GM13976 (cell line): ENCODE measurements at regions not wholly inside any gene's neighbourhood (a gene's known extent, or its start where the extent isn't known, plus 50 kb on each side); places are given as distances from the start of the nearest gene placed in this dataset.

ENCODE experiments used
- DNase-seq: peaks from one replicate; pipeline ENCODE4 v3.0.0; 2012; ENCODE audit warnings: low spot score
- in situ Hi-C: fragments of 300-500 bp; cut with MboI; formaldehyde crosslinking; loops from one replicate; pipeline ENCODE4 v1.12.0; 2022; ENCODE audit warnings: low sequenced_read_pairs, mixed read lengths, inconsistent platforms; ENCODE audit not compliant: unreplicated experiment
- TF ChIP-seq, protein P1 (sequence below): IDR thresholded peaks from 2 replicates; pipeline ENCODE4 v1.5.1; 2012; ENCODE audit warnings: borderline replicate concordance, mild to moderate bottlenecking; ENCODE audit not compliant: insufficient read depth; ENCODE audit errors: extremely low read depth, missing control alignments, control extremely low read depth

DNA sequence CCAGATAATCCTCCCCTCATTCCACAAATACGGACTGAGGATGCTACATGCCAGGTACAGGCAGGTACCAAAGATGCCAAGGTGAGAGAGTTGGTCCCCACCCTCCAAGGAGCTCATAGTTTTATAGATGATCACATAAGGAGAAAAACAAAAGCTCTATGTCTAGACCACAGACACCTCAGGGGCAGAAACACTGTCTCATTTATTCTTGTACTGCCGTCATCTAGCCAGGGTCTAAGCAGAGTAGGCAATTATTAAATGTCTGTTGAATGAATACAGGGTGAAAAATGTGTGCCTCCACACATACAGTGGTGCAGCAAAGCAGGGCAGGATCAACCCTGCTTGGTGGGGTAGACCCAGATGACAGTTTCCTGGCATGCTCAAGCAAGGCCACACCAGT is 439.8 kb upstream of the JARID2 start:
- DNase-seq = no peak
- in situ Hi-C loops = no loop called here
- TF ChIP-seq, protein P1, sequence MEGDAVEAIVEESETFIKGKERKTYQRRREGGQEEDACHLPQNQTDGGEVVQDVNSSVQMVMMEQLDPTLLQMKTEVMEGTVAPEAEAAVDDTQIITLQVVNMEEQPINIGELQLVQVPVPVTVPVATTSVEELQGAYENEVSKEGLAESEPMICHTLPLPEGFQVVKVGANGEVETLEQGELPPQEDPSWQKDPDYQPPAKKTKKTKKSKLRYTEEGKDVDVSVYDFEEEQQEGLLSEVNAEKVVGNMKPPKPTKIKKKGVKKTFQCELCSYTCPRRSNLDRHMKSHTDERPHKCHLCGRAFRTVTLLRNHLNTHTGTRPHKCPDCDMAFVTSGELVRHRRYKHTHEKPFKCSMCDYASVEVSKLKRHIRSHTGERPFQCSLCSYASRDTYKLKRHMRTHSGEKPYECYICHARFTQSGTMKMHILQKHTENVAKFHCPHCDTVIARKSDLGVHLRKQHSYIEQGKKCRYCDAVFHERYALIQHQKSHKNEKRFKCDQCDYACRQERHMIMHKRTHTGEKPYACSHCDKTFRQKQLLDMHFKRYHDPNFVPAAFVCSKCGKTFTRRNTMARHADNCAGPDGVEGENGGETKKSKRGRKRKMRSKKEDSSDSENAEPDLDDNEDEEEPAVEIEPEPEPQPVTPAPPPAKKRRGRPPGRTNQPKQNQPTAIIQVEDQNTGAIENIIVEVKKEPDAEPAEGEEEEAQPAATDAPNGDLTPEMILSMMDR = no peak

DNA sequence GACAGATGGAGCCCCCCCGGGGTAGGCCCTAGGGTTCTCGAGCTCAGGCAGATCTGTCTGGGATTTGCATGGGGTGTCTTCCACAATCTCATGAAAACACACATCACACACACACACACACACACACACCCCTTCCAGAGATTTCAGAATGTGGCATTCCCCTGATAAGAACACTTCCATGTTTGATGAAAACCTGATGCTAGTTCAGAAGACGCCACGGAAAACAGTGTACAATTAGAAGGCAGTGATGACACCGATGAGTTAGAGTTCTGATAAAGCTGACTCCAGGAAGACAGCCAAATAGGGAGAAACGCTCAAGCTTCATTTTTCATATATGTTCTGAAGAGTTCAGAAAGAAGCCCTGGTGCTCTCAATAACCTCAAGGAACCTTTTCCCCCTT is 438.7 kb upstream of the JARID2 start:
- no peak for DNase-seq
- TF ChIP-seq, protein P1 = no peak
- in situ Hi-C loops = no loop called here

DNA sequence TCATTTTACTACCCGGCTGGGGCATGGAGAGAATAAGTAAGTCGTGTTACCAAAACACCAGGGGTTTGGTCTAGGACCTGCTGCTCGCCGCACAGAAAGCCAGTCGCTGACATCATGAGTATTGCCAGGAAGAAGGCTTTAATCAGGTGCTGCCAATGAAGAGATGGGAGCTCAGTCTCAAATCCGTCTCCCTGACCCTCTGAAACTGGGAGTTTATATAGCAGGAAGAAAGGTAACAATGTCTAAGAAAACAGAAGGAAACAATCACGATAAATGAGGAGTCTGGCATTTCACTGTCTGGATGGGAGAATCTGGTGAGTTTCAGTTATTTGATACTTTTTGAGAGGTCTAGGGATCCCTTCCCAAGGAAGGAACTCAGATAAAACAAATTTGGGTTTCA is 437.9 kb upstream of the JARID2 start:
- TF ChIP-seq, protein P1 = no peak
- in situ Hi-C loops = no loop called here
- DNase-seq = no peak

DNA sequence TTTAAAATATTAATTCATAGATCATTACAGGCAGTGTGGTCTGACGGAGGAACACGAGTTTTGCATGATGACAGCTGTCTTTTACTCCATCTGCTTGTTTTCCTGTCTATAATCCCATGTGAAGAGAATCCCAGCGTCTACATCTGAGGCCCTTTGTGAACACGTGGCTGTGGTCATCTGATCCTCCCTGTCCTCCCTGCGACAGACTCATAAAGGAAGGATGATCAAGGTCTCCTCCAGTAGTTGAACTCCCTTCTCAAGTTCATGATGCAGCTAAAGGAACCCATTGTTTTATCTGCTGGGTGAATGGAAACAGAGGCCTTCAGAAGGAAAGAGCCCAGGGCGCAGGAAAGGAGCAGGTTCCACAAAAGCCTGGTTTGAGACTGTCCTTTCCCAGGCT is 435.8 kb upstream of the JARID2 start:
- in situ Hi-C loops = no loop called here
- TF ChIP-seq, protein P1 = no peak
- DNase-seq = no peak

DNA sequence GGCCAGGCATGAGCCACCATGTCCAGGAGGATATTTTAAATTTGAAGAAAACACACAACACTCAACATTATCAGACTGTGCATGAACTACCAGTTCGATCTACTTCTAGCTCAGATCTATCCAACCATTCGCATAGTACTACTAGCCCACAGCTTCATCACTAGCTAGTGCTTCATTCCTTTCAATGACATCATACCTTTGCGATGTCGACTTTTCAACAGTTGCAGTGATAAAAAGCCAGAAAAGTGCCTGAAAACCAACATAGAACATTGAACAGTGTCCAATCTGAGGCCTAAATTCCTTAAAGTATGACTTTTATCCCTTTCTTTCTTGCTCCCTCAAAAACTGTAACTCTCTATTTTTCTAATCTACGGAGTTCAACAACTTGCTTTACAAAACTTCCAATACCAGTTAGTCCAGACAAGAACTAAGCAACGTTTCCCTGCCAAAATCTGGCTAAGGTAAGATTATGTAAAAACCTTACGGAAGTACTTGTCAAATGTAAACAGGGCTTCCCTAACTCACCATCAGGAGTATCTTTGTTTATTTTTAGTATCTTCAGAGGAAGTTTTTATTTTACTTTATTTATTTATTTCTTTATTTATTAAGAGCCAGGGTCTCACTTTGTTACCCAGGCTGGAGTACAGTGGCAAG is 434.0 kb upstream of the JARID2 start:
- no peak for DNase-seq
- TF ChIP-seq, protein P1 = no peak
- in situ Hi-C loops = no loop called here

DNA sequence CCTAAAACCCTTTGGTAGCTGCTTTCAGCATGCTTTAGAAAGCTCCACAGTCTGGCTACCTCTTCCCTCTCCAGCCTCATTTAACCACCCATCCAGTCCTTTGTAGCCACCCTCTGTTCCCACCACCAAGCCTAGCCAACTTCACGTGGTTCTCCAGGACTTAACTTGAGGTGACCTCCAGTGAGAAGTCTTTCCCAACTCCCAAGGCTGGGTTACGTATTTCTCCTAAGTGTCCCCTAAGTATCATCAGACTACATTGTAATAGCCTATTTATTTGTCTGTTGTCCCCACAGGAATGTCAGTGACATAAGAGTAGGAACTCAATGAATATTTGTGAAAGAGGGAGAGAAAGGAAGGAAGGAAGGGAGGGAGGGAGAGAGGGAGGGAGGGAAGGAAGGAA is 431.9 kb upstream of the JARID2 start:
- DNase-seq = no peak
- in situ Hi-C loops = no loop called here
- TF ChIP-seq, protein P1 = no peak
